ENCODE measurements at regions not wholly inside any gene's neighbourhood (a gene's known extent, or its start where the extent isn't known, plus 50 kb on each side); places are given as distances from the start of the nearest gene placed in this dataset.

DNA sequence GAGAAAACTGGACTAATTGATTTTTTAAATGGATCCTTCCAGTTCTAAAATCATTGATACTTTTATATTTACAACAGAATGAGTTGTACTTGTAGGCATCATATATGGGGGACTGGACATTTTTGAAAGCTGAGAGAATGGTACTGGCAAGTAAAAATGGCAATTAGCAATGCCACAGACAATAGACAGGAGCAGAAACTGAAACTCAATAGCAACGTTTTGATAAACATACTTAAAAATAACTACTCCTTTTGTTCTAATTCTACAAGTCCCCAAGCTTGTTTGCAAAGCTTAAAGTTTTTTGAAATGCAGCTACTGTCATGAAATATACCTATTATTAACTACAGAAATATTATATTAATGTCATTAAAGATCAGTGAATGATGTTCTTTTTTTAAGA, 52.8 kb upstream of the FBXL7 start:
- no peak for DNase-seq

DNA sequence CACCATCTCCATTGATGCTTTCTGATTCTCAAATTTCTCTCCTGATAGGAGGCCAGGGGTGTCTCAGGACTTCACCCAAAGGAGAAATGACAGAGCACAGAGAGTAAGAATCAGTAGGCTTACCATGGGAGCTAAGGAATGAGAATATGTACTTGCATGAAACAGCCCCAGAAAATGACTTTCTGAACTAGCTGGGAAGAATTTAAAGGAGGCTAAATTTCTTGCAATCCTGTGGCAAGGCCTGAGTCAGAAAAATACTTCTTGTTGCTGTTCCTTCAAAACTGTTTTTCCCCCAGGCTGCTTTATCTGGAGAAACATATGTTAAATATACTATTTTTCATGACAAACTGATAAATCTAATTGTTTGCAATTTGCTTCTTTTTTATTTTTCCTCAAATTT, 53.4 kb upstream of the FBXL7 start:
- DNase-seq, result no peak

GRCh38 chr5:15442193-15442570, 57.8 kb upstream of the FBXL7 start:
- DNase-seq, result no peak

DNA sequence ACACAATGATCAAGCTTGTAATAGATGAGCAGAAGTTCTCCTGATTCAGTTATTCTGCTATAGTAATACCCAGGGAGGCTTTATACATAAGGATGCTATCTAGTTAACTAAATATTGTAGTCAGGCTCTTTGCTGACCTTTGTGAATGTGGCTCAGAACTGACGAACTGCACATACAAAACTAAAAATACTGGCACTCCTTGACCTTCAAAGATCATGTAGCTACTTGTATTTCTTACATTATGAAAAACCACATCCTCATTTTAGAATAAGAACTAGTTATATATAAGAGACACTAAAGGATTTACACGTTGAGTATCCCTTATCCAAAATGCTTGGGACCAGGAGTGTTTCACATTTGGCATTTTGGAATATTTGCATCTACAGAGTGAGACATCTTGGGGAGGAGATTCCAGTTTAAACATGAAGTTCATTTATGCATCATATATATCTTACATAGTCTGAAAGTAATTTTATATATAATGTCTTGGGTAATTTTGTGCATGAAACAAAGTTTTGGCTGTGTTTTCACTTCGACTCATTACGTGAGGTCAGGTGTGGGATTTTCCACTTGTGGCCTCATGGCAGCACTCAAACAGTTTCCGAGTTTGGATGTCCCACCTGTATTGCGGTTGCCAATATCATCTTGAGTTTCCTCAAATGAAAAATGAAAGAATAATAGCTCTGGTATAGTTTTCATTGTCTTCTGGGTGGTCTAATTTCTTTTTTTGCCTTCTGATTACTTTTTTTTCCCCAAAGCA, 58.4 kb upstream of the FBXL7 start:
- DNase-seq, result no peak

DNA sequence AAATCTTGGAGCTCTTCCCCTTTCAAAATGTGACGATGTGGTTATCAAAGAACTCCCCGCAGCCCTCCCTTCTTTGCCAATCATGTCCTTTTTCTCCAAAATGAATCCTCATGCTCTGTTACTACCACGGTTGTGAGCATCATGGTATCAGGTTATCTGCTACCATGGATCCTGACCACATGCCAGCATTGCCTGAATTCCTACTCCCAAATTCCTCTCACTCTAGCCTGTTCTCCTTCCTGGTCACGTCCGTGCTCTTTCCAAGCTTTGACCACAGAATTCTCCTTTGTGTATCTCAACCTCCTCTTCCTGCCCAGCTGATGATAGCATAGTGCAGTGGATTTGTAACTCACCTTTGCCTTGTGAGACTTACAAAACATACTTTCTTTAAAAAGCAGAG, 59.5 kb upstream of the FBXL7 start:
- DNase-seq, result no peak

GRCh38 chr5:15439801-15440200, 60.2 kb upstream of the FBXL7 start:
- no peak for DNase-seq

GRCh38 chr5:15433709-15434108, 66.3 kb upstream of the FBXL7 start:
- DNase-seq, result no peak

DNA sequence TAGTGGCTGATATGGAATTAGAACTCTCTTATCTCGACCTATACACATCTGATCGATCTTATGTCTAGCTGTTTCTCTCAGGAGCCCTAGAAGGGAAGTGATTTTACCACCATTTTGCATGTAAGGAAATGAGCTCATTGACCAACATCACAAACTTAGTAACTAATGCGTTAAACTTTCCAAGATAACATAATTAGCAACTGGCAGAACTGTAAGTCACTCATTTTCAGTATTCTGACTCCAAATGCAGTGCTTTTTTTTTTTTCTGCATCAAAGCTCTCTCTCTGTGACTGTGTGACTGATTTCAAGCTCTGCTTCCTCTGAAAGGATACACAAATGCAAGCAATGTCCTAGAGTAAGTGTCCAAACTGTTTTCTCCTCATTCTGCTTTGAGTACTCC, 68.1 kb upstream of the FBXL7 start:
- no peak for DNase-seq

GRCh38 chr5:15425766-15426165, 74.2 kb upstream of the FBXL7 start:
- no peak for DNase-seq

- no peak for DNase-seq
Measured at GRCh38 chr5:15424769-15425168, 75.2 kb upstream of the FBXL7 start.

GRCh38 chr5:15421921-15422412, 78.0 kb upstream of the FBXL7 start:
- DNase-seq, result no peak

- no peak for DNase-seq
Measured at GRCh38 chr5:15421381-15421780, 78.6 kb upstream of the FBXL7 start.

GRCh38 chr5:15420201-15420600, 79.8 kb upstream of the FBXL7 start:
- no peak for DNase-seq

GRCh38 chr5:15417156-15417555, 82.8 kb upstream of the FBXL7 start:
- DNase-seq, result no peak

DNA sequence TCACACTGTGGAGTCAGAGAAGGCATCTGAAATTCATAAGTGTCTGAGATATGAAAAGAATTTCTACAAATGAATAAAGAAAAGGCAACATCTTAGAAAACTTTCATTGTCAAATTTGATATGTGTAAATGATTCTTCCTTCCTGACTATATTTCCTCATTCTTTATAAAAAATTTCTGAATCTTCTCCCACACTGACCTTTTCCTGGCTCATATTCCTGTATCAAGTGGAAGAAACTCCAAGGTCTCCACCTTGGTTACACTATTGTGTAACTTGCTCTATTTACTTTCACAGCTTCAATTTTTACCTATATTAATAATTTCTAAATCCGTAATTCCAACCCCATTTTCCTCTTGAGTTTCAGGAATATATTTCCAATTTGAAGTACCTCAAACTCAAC, 93.5 kb upstream of the FBXL7 start:
- DNase-seq, result no peak

- no peak for DNase-seq
Measured at GRCh38 chr5:15393146-15393545, 106.8 kb upstream of the FBXL7 start.

GRCh38 chr5:15391704-15392397, 108.1 kb upstream of the FBXL7 start:
- DNase-seq, result no peak

- DNase-seq, result no peak
Measured at GRCh38 chr5:15388866-15389265, 111.1 kb upstream of the FBXL7 start.

GRCh38 chr5:15387931-15388524, 112.0 kb upstream of the FBXL7 start:
- no peak for DNase-seq

DNA sequence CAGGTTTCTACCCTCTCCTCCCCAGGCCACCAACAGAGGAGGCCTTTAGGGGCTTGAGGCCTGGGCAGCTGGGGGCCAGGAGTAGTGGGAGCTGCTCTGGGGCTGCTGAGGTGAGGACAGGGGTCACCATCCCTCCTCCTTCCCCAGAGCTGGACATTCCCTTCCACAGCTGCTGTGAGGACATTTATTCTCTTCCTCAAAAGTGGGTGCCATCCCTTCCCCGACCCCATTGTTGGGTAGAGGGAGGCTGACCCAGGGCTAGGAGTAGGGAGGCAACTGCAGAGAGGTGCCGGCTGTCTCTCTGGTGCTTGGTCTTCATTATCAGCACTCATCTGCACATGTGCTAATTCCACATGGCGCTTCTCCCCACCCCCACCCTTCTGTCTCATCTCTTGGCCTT, 113.9 kb upstream of the FBXL7 start:
- no peak for DNase-seq

GRCh38 chr5:15385553-15385952, 114.4 kb upstream of the FBXL7 start:
- no peak for DNase-seq

DNA sequence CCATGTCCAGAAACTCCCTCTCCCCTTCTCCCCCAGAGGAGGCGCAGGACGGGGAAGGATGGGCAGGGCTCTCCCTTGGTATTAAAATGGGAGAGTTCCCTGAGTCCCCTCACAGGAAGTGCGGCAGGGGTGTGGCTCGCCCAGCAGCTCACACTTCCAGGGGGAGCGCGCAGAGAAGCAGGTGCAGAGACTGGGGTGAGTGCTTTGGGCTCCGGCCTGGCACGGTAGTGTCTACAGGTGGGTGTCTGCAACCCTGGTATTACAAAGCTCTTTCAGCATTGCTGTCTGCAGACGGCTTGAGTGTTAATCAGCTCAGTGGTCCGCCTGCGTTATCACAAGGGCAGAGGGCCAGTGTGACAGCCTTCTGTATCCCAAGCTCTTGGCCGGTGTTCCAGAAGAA, 114.9 kb upstream of the FBXL7 start:
- DNase-seq, result no peak

DNA sequence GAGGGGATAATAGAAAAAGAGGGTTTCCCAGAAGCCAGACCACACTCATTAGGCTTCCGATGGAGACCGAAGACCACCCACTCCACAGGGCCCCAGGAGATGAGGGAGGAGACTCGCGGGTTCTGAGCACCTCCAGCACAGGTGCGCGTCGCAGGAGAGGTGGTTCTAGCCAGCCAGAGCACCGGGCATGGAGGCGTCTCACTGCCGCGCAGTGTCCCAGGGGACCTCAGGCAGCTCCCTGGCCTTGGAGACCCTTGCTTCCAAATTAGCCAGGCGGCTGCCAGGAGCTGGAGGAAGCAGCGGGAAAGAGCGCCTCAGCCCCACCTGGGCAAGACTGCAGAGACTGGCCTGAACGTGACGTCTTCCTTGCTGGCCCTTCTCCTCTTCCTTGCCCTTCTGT, 115.4 kb upstream of the FBXL7 start:
- no peak for DNase-seq

DNA sequence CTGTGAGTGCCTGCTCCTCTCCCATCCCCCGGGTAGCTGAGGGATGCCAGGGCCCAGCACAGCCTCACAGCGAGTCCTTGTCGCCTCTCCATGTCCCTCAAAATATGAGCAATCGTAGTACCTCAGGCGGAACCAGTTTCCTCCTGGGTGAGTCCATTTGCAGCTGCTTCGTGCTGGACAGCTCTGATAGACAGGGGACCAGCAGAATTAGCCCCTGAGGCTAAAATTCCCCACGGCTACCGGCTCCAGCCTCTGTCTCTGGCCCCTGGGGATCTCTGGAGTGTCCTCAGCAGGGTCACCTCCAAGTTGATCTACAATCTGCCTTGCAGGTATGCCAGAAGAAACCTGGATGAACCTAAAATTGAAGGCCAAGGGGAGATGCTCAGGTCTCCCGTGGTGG, 115.8 kb upstream of the FBXL7 start:
- no peak for DNase-seq

All from stimulated activated CD4-positive, alpha-beta T cell treated with anti-CD3 and anti-CD28 coated beads, Interleukin-2, amount 100 ng/mL, for 48 hours (primary cell).